ENCODE measurements at regions not wholly inside any gene's neighbourhood (a gene's known extent, or its start where the extent isn't known, plus 50 kb on each side); places are given as distances from the start of the nearest gene placed in this dataset.
"Not testable (repeated sequence)": the region's sequence is repeated elsewhere in the genome, so short reads cannot be mapped to it uniquely, and the experiment has no call there.

GRCh38 chr3:25894101-25894500, 104.2 kb downstream of the OXSM start:
- in situ Hi-C loops (cut with MboI; ENCODE audit: low sequenced_read_pairs) = no loop called here

GRCh38 chr3:25895031-25895430, 105.1 kb downstream of the OXSM start:
- in situ Hi-C loops (cut with MboI; ENCODE audit: low sequenced_read_pairs) = no loop called here

- in situ Hi-C loops (cut with MboI; ENCODE audit: low sequenced_read_pairs) = no loop called here
Measured at GRCh38 chr3:25895443-25895842, 105.6 kb downstream of the OXSM start.

GRCh38 chr3:25897019-25897418, 107.1 kb downstream of the OXSM start:
- in situ Hi-C loops (cut with MboI; ENCODE audit: low sequenced_read_pairs) = no loop called here

- in situ Hi-C loops (cut with MboI; ENCODE audit: low sequenced_read_pairs) = no loop called here
Measured at GRCh38 chr3:25899352-25900101, 109.6 kb downstream of the OXSM start.

DNA sequence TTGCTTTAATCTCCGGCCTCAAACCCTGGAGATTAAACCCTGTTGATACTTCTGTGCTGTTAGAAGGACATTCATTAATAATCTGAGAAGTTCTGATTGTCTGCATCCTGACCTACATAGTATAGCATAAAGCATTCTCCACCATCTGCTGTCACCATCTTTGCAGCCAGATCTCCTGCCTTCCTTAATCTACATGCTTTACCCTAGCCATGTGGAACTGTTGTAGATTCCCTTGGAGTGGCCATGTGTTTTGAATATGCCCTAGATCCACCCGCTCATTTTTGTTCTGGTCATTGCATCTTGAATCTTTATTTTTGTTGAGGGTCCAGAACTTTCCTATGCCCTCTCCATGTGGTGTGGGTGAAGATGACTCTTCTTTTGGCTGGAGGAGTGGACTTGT, 110.3 kb downstream of the OXSM start:
- in situ Hi-C loops (cut with MboI; ENCODE audit: low sequenced_read_pairs) = no loop called here

DNA sequence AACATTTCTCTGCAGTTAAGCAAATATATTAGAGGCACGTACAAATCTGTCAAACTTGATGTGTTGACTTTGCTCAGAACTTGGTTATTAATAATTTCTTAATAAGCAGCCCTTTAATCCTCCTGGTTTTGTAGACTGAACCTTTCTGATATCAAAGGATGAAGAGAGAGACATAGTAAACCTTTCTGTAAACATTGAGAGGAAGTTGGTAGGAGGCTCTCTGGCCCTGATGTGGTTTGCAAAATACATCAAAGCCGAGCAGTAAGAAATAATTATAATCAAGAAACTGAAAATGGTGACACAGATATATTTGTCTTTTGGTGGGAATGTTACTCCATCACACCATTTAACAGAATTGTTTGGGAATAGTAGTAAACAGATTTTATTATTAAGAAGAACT, 111.9 kb downstream of the OXSM start:
- in situ Hi-C loops (cut with MboI; ENCODE audit: low sequenced_read_pairs) = no loop called here

- in situ Hi-C loops (cut with MboI; ENCODE audit: low sequenced_read_pairs) = no loop called here
Measured at GRCh38 chr3:25902586-25902985, 112.7 kb downstream of the OXSM start.

- in situ Hi-C loops (cut with MboI; ENCODE audit: low sequenced_read_pairs) = no loop called here
Measured at GRCh38 chr3:25903371-25904129, 113.7 kb downstream of the OXSM start.

- in situ Hi-C loops (cut with MboI; ENCODE audit: low sequenced_read_pairs) = no loop called here
Measured at GRCh38 chr3:25904206-25904605, 114.3 kb downstream of the OXSM start.

GRCh38 chr3:25906132-25906906, 116.4 kb downstream of the OXSM start:
- in situ Hi-C loops (cut with MboI; ENCODE audit: low sequenced_read_pairs) = no loop called here

DNA sequence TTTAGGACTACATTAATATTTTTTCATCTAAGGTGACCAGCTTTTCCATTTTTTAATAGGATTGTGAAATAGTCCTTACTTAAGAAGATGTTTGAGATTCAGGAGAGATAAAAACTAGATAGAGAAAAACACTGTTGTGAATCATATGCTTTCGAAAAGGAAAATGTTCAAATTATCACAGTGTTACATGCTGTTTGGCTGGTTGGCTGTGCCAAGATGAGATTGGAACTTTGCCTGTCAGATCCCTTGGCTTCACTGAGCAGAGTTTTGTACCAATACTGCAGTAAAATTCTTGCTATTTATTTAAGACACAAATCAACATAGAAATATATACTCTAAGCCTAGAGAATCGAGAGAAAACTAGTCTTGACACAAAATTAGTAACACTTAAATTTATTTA, 117.2 kb downstream of the OXSM start:
- in situ Hi-C loops (cut with MboI; ENCODE audit: low sequenced_read_pairs) = no loop called here

- in situ Hi-C loops (cut with MboI; ENCODE audit: low sequenced_read_pairs) = no loop called here
Measured at GRCh38 chr3:25910105-25910504, 120.2 kb downstream of the OXSM start.

DNA sequence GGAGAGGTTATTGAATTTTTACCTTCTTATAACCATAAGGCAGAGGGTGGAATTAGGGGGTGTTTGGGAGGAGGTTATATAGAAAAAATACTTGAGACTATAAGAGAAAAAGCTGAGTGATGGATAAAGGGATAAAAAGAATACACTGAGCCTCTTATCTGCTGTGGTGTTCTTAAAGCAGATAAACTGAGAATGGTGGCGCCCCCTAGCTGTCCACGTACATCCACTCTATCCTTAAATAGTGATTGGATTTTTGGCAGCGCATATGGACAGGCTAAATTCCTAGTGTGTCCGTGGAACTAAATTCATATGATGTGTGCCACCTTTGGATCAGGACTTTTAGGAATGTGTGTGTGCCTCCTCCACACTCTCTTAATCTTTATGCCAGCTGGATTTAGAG, 121.1 kb downstream of the OXSM start:
- in situ Hi-C loops (cut with MboI; ENCODE audit: low sequenced_read_pairs) = no loop called here

DNA sequence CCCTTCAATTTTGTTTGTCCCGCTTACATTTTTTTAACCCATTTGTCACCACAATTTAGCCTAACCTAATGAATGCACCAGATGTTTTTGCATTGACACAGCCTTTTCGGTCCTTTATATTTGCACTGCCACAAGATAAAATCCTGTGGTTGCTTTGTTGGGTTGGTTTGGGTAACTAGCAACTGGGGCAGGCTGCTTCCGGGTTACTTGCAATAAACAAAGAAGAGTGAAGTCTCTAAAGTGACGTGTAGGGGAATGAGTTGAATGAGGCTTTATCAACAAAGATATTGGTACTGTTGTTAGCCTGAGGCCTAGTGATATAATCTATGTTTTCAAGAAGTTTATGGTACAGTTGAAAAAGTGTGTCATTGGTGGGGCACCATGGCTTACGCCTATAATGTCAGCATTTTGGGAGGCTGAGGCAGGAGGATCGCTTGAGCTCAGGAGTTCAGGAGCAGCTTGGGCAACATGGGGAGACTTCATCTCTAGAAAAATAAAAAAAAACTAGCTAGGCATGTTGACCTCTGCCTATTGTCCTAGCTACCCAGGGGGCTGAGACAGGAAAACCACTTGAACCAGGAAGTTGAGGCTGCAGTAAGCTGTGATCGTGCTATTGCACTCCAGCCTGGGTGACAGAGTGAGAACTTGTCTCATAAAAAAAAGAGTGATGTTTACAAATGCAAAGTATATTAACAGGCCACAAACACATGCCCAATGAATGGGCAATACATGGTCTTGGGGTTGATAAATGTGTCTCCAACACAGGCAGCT, 121.8 kb downstream of the OXSM start:
- in situ Hi-C loops (cut with MboI; ENCODE audit: low sequenced_read_pairs) = no loop called here

GRCh38 chr3:25913179-25913578, 123.3 kb downstream of the OXSM start:
- in situ Hi-C loops (cut with MboI; ENCODE audit: low sequenced_read_pairs) = no loop called here

DNA sequence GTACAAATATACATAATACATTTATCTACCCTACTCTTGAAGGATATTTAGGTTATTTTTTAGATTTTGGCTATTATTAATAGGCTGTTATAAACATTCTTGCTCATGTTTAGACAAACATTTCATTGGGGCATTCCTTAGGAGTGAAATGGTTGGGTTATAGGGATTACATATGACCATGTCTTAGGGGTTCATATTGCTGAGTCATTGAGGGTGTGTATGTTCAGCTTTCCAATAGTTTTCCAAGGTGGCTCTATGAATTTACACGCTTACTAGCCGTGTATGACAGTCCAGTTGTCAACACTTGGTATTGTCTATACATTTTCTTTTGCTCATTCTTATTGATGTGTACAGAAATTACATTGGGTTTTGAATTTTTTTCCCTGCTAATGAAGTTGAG, 125.8 kb downstream of the OXSM start:
- in situ Hi-C loops (cut with MboI; ENCODE audit: low sequenced_read_pairs) = no loop called here

DNA sequence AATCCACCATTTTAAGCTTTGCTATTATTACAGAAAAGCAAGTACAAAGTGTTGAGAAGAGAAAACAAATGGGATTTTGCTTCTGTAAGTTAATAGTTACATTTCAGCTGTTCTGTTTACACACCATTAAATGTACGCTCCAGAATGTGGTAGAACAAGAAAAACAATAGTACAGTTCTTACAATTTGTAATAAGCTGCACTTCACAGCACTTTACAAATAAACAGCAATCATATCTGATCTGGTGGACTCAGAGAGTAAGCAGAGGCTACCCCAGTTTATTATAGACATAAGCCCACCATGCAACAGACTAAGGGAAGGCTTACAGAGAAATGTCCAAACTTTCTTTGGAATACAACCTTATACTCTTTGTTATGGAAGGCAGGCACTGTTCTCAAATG, 126.4 kb downstream of the OXSM start:
- in situ Hi-C loops (cut with MboI; ENCODE audit: low sequenced_read_pairs) = no loop called here

DNA sequence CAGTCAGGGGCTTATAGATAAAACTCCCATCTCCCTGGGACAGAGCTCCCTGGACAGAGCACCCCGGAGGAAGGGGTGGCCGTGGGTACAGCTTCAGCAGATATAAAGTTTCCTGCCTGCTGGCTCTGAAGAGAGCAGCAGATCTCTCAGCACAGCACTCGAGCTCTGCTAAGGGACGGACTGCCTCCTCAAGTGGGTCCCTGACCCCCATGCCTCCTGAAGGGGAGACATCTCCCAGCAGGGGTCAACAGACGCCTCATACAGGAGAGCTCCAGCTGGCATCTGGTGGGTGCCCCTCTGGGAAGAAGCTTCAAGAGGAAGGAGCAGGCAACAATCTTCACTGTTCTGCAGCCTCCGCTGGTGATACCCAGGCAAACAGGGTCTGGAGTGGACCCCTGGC, 142.1 kb downstream of the OXSM start:
- in situ Hi-C loops (cut with MboI; ENCODE audit: low sequenced_read_pairs) = not testable (repeated sequence)

DNA sequence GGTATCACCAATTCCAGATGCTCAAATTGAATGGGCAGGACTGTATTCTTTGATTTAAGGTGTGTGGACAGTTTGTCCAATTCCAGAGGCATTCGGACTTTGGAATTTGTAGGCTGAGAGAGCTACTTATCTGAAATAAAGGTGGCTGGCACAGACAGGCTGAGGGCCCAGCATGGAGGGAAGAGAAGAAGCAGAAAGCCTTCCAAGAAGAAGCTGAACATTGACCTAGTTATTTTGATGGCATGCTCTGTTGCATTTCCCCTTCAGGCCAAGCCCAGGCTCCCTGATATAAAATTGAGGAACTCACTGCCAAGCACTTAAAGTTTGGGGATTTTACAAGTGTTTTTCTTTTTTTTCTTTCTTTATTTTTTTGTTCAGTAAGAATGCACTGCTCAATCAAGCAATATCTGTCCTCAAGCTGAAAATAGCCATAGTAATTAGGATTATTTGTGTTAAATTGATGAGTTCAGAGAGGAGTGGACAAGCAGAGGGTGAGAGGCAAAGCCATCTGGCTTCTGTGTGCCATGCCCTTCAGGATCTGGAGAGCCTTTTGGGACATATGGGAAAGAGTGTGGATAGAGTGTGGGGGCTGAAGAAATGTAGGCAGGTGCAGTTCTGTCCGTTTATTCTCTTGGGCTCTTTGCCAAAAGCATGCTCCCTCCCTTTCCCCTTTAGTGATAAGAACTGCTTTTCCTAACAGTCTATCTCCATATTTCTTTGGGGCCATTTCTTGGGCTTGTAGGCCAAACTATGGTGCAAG, 148.9 kb downstream of the OXSM start:
- in situ Hi-C loops (cut with MboI; ENCODE audit: low sequenced_read_pairs) = no loop called here

Data from HL-60/S4 treated with retinoic acid at 250 ng/mL for 4 days and 3 days (cell line).